ENCODE measurements at regions not wholly inside any gene's neighbourhood (a gene's known extent, or its start where the extent isn't known, plus 50 kb on each side); places are given as distances from the start of the nearest gene placed in this dataset.

DNA sequence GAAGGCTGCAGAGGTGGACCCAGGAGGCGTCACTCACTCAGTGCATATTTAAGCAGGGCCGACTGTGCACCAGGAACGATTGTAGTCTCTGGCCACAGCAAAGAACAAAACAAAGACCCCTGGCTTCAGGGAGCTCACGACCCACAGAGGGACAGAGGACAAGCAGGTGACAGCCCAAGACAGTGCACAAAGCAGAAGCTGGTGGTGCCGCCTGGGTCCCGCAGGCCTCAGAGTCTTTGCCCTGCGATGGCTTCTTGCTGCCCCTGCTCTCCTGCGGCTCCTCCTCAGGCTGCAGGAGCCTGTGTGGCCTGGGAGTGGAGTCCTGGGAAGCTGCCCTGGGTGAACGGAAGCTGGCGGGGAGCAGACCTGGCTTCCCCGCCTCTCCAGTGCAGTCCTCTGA, 300.0 kb downstream of the PREX1 start:
- H3K27me3 ChIP-seq (ENCODE audit: insufficient read depth, poor library complexity, severe bottlenecking), result no peaks in the 10 kb centered on the region
- DNase-seq (ENCODE audit: low read depth in 1 of 2, low spot score in 1 of 2), result no peak
- no peak overlapping the region for H3K27ac ChIP-seq (replicated peaks)
- TF ChIP-seq GABPA (IDR thresholded peaks at IDR 0.05; ENCODE audit: low read depth) (no peak), SPI1 (IDR thresholded peaks at IDR 0.05; ENCODE audit: borderline replicate concordance, low read depth) (no peak), POLR2AphosphoS5 (IDR thresholded peaks at IDR 0.05; ENCODE audit: low read depth) (no peak)
- TF ChIP-seq, protein P1, sequence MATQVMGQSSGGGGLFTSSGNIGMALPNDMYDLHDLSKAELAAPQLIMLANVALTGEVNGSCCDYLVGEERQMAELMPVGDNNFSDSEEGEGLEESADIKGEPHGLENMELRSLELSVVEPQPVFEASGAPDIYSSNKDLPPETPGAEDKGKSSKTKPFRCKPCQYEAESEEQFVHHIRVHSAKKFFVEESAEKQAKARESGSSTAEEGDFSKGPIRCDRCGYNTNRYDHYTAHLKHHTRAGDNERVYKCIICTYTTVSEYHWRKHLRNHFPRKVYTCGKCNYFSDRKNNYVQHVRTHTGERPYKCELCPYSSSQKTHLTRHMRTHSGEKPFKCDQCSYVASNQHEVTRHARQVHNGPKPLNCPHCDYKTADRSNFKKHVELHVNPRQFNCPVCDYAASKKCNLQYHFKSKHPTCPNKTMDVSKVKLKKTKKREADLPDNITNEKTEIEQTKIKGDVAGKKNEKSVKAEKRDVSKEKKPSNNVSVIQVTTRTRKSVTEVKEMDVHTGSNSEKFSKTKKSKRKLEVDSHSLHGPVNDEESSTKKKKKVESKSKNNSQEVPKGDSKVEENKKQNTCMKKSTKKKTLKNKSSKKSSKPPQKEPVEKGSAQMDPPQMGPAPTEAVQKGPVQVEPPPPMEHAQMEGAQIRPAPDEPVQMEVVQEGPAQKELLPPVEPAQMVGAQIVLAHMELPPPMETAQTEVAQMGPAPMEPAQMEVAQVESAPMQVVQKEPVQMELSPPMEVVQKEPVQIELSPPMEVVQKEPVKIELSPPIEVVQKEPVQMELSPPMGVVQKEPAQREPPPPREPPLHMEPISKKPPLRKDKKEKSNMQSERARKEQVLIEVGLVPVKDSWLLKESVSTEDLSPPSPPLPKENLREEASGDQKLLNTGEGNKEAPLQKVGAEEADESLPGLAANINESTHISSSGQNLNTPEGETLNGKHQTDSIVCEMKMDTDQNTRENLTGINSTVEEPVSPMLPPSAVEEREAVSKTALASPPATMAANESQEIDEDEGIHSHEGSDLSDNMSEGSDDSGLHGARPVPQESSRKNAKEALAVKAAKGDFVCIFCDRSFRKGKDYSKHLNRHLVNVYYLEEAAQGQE (IDR thresholded peaks at IDR 0.05; ENCODE audit: insufficient replicate concordance, low read depth), result no peak
- TF ChIP-seq, protein P2, sequence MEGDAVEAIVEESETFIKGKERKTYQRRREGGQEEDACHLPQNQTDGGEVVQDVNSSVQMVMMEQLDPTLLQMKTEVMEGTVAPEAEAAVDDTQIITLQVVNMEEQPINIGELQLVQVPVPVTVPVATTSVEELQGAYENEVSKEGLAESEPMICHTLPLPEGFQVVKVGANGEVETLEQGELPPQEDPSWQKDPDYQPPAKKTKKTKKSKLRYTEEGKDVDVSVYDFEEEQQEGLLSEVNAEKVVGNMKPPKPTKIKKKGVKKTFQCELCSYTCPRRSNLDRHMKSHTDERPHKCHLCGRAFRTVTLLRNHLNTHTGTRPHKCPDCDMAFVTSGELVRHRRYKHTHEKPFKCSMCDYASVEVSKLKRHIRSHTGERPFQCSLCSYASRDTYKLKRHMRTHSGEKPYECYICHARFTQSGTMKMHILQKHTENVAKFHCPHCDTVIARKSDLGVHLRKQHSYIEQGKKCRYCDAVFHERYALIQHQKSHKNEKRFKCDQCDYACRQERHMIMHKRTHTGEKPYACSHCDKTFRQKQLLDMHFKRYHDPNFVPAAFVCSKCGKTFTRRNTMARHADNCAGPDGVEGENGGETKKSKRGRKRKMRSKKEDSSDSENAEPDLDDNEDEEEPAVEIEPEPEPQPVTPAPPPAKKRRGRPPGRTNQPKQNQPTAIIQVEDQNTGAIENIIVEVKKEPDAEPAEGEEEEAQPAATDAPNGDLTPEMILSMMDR (IDR thresholded peaks at IDR 0.05; ENCODE audit: insufficient read depth, low read length), result no peak
- H3K4me3 ChIP-seq (replicated peaks; ENCODE audit: insufficient read depth, low read length), result no peak overlapping the region

DNA sequence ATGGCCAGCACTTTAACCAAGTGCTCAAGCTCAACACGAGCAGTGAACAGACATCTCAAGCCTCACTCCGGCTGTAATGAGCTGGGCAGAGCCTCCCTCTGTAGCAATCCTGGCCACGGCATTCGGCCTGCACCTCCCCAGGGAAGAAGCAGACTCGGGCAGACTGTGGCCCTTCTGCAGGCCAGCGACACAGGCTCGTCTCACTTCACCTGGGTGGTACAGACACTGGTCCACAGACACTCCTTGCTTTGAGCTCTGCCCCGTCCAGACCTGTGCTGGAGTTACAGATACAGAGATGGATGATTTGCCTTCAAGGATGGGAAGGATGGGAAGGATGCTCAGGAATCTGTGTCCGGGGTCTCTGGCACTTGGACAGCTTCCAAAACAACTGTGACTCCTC, 300.9 kb downstream of the PREX1 start:
- no peak overlapping the region for H3K4me3 ChIP-seq (replicated peaks; ENCODE audit: insufficient read depth, low read length)
- H3K27ac ChIP-seq (replicated peaks), result no peak overlapping the region
- TF ChIP-seq, protein P1 (IDR thresholded peaks at IDR 0.05; ENCODE audit: insufficient replicate concordance, low read depth), result no peak
- TF ChIP-seq GABPA (IDR thresholded peaks at IDR 0.05; ENCODE audit: low read depth) (no peak), POLR2AphosphoS5 (IDR thresholded peaks at IDR 0.05; ENCODE audit: low read depth) (no peak), SPI1 (IDR thresholded peaks at IDR 0.05; ENCODE audit: borderline replicate concordance, low read depth) (no peak)
- TF ChIP-seq, protein P2 (IDR thresholded peaks at IDR 0.05; ENCODE audit: insufficient read depth, low read length), result no peak
- no peaks in the 10 kb centered on the region for H3K27me3 ChIP-seq (ENCODE audit: insufficient read depth, poor library complexity, severe bottlenecking)
- no peak for DNase-seq (ENCODE audit: low read depth in 1 of 2, low spot score in 1 of 2)

DNA sequence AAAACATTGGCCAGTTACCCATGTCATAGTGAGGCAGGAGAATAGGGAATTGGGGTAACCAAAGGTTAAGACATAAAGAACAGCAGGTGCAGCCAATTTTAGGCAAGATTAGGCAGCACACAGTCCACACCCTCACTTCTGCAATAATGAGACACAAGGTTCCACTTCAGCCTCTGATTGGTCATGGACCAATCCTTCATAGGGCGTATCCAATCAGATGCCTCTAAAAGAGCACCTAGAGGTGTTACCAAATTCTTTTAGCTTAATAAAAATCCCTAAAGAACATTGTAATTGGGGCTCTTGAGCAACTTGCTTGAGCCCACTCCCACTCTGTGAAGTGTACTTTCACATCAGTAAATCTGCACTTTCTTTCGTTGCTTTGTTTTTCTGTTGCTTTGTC, 302.4 kb downstream of the PREX1 start:
- TF ChIP-seq, protein P2 (IDR thresholded peaks at IDR 0.05; ENCODE audit: insufficient read depth, low read length), result no peak
- TF ChIP-seq GABPA (IDR thresholded peaks at IDR 0.05; ENCODE audit: low read depth), result no peak
- TF ChIP-seq POLR2AphosphoS5 (IDR thresholded peaks at IDR 0.05; ENCODE audit: low read depth), result no peak
- TF ChIP-seq SPI1 (IDR thresholded peaks at IDR 0.05; ENCODE audit: borderline replicate concordance, low read depth), result no peak
- TF ChIP-seq, protein P1 (IDR thresholded peaks at IDR 0.05; ENCODE audit: insufficient replicate concordance, low read depth), result peak; percentile 6
- Histone ChIP-seq H3K27ac (replicated peaks) (no peak overlapping the region), H3K27me3 (ENCODE audit: insufficient read depth, poor library complexity, severe bottlenecking) (no peaks in the 10 kb centered on the region), H3K4me3 (replicated peaks; ENCODE audit: insufficient read depth, low read length) (no peak overlapping the region)
- DNase-seq (ENCODE audit: low read depth in 1 of 2, low spot score in 1 of 2), result no peak
